ENCODE measurements at regions not wholly inside any gene's neighbourhood (a gene's known extent, or its start where the extent isn't known, plus 50 kb on each side); places are given as distances from the start of the nearest gene placed in this dataset.

- H3K4me3 ChIP-seq (replicated peaks; ENCODE audit: insufficient read depth, low read length) = no peak overlapping the region
- no peak for DNase-seq (ENCODE audit: low read depth in 1 of 2, low spot score in 1 of 2)
- H3K27ac ChIP-seq (replicated peaks) = no peak overlapping the region
- TF ChIP-seq CTCF (IDR thresholded peaks at IDR 0.05; ENCODE audit: insufficient read depth, low read length) = no peak
- TF ChIP-seq REST (IDR thresholded peaks at IDR 0.05; ENCODE audit: insufficient replicate concordance, low read depth) = no peak
- no peak for TF ChIP-seq POLR2AphosphoS5 (IDR thresholded peaks at IDR 0.05; ENCODE audit: low read depth)
- TF ChIP-seq GABPA (IDR thresholded peaks at IDR 0.05; ENCODE audit: low read depth) = no peak
- TF ChIP-seq SPI1 (IDR thresholded peaks at IDR 0.05; ENCODE audit: borderline replicate concordance, low read depth) = no peak
- no peaks in the 10 kb centered on the region for H3K27me3 ChIP-seq (ENCODE audit: insufficient read depth, poor library complexity, severe bottlenecking)
Measured at GRCh38 chr16:63331111-63331510, 1294.9 kb upstream of the CDH8 start.

GRCh38 chr16:63326736-63327339 lies 1290.6 kb upstream of the CDH8 start:
- DNase-seq (ENCODE audit: low read depth in 1 of 2, low spot score in 1 of 2) = no peak
- Histone ChIP-seq H3K27me3 (ENCODE audit: insufficient read depth, poor library complexity, severe bottlenecking) (no peaks in the 10 kb centered on the region), H3K4me3 (replicated peaks; ENCODE audit: insufficient read depth, low read length) (no peak overlapping the region), H3K27ac (replicated peaks) (no peak overlapping the region)
- no peak for TF ChIP-seq REST (IDR thresholded peaks at IDR 0.05; ENCODE audit: insufficient replicate concordance, low read depth)
- no peak for TF ChIP-seq CTCF (IDR thresholded peaks at IDR 0.05; ENCODE audit: insufficient read depth, low read length)
- no peak for TF ChIP-seq SPI1 (IDR thresholded peaks at IDR 0.05; ENCODE audit: borderline replicate concordance, low read depth)
- TF ChIP-seq POLR2AphosphoS5 (IDR thresholded peaks at IDR 0.05; ENCODE audit: low read depth) = no peak
- no peak for TF ChIP-seq GABPA (IDR thresholded peaks at IDR 0.05; ENCODE audit: low read depth)

- H3K27ac ChIP-seq (replicated peaks) = no peak overlapping the region
- H3K4me3 ChIP-seq (replicated peaks; ENCODE audit: insufficient read depth, low read length) = no peak overlapping the region
- TF ChIP-seq POLR2AphosphoS5 (IDR thresholded peaks at IDR 0.05; ENCODE audit: low read depth) = no peak
- H3K27me3 ChIP-seq (ENCODE audit: insufficient read depth, poor library complexity, severe bottlenecking) = no peaks in the 10 kb centered on the region
- DNase-seq (ENCODE audit: low read depth in 1 of 2, low spot score in 1 of 2) = no peak
Measured at GRCh38 chr16:63323722-63324705, 1287.8 kb upstream of the CDH8 start.

- DNase-seq (ENCODE audit: low read depth in 1 of 2, low spot score in 1 of 2) = no peak
- TF ChIP-seq GABPA (IDR thresholded peaks at IDR 0.05; ENCODE audit: low read depth) = no peak
- TF ChIP-seq SPI1 (IDR thresholded peaks at IDR 0.05; ENCODE audit: borderline replicate concordance, low read depth) = no peak
- no peak for TF ChIP-seq REST (IDR thresholded peaks at IDR 0.05; ENCODE audit: insufficient replicate concordance, low read depth)
- TF ChIP-seq POLR2AphosphoS5 (IDR thresholded peaks at IDR 0.05; ENCODE audit: low read depth) = no peak
- TF ChIP-seq CTCF (IDR thresholded peaks at IDR 0.05; ENCODE audit: insufficient read depth, low read length) = no peak
- H3K4me3 ChIP-seq (replicated peaks; ENCODE audit: insufficient read depth, low read length) = no peak overlapping the region
Measured at GRCh38 chr16:63323055-63323454, 1286.8 kb upstream of the CDH8 start.

More at GRCh38 chr16:63323055-63323454, 1286.8 kb upstream of the CDH8 start:
- no peak overlapping the region for H3K27ac ChIP-seq (replicated peaks)
- no peaks in the 10 kb centered on the region for H3K27me3 ChIP-seq (ENCODE audit: insufficient read depth, poor library complexity, severe bottlenecking)

All from HL-60 (cell line).